HG03159 (cell line): ENCODE measurements at regions not wholly inside any gene's neighbourhood (a gene's known extent, or its start where the extent isn't known, plus 50 kb on each side); places are given as distances from the start of the nearest gene placed in this dataset.
A peak's percentile ranks its signal among the peaks of the same experiment; 100 is the strongest.

ENCODE experiments used
- ATAC-seq: cut with Tn5 transposase; IDR thresholded peaks from one replicate; pipeline ENCODE4 v1.9.1; 2021; ENCODE audit warnings: mild to moderate bottlenecking, moderate library complexity; ENCODE audit not compliant: unreplicated experiment

DNA sequence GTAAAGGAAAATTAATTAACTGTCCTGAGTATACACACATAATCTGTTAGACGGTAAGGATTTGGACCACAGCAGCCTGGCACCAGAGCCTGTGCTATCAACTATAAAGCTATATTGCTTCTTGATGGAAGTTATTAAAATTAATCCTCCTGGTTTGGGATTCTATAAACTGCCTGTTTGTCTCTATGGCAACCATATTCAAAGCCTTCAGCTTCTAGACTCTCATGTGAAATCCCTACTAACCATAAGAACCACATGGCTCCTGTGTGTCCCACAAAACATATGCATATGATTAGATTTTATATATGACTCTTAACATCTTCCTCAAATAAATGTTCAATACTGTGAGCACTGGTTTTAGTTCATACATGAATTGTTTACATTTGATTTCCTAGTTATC lies 380.8 kb downstream of the ANKRD50 start:
- ATAC-seq = no peak

DNA sequence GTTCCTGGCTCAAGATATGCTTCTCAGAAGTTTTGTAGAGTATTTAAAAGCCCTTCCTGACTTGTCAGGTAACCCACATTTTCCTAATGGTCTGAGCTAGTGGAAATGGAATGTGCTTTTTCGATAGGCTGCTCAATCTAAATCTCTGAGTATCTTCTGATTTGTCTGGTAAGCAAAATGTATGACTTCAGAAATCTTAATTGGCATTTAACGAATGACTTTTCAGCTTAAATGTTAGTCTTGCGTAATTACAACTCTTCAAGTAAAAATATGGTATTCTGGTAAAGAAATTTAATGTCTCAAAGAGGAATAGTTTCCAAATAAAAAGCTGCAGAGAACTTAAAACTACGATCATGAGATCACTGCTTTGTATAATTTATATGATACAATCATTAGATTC lies 379.1 kb downstream of the ANKRD50 start:
- no peak for ATAC-seq

DNA sequence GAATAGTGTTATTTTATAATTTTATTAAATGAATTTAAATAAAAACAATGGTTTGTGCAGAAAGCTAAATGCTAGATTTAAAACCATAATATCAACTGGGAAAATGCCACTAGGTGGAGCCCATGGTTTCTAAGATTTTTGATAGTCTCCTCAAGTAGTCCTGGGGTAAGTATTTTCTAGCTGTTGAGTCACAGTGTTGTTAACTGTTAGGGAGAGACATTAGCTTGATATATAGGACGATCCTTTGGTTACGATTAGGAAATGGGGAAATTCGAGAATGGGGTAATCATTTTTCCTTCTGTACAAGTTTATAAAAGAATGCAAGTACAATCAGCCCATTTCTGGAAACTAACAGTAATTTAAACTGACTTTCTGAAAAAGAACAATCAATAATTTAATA lies 378.4 kb downstream of the ANKRD50 start:
- peak; percentile 58 for ATAC-seq

DNA sequence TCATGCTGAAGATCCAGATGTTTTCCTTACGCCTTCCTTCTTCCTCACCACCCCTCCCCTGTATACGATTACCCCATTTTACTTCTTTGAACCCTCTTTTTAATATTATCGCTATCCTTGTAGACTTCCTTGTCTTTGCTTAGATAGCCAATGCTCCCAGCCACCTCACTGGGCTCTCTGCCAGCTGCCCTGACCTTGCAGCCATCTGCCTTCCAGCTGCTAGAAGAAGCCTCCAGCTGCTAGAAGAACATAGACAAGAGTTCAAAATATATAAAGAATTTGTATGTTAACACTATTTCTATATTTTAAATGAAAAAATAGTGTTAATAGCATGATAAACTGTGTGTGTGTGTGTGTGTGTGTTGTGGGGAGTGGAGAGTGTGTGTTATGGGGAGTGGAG lies 374.7 kb downstream of the ANKRD50 start:
- ATAC-seq = no peak

DNA sequence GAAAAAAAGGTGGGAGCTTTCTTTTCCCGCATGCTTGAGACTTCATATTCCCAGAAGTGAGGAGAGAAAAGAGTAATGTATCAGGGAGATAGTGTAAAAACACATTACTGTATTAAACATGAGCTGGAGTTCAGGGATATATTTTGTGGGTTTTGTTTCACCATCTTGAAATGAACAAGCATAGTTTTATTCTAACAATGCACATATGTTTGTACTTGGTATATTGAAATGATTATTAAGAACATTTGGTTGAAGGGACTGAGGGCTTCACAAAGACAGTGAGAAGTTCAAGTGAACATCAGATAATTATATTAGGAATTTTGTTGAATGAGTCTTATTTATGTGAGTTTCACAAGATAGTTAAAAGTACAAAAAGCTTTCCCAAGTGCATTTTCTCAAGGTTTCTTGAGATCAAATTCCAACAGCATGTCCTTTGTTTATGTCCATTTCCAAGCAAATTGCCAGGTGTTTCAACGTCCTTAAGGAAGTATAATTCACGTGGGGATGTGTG lies 368.8 kb downstream of the ANKRD50 start:
- ATAC-seq = no peak

DNA sequence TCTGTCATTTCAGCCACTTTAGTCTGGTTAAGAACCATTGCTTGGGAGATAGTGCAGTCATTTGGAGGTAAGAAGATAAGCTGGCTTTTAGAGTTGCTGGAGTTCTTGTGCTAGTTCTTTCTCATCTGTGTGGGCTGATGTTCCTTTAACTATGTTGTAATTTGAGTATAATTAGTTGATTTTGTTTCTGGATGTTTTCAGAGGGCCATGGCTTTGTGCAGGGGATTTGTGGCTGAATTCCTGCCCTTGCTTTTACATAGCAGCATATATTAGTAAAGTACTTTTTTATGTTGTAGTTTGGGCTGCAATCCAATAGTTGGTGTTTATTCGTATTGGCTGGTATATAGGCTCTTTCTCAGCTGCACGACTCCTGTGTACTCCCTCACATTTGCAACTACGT lies 339.6 kb downstream of the ANKRD50 start:
- no peak for ATAC-seq

DNA sequence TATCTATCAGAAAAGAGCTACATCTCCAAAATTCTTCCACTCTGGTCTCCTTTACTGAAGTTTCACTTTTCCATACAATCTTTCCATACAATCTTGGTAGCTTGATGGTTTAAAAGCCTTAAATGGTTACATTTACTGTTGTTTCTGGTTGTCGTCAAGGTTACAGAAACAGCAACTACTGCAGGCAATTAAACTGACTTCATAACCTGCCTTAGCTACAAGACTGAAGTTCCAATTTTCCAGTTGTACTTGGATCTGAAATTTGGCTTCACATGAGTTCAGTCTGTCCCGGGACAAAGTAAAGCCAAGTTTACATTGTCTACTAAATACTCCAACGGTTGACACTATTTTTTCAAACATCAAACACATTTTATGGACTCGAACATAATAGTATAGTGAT lies 326.4 kb downstream of the ANKRD50 start:
- ATAC-seq = no peak

DNA sequence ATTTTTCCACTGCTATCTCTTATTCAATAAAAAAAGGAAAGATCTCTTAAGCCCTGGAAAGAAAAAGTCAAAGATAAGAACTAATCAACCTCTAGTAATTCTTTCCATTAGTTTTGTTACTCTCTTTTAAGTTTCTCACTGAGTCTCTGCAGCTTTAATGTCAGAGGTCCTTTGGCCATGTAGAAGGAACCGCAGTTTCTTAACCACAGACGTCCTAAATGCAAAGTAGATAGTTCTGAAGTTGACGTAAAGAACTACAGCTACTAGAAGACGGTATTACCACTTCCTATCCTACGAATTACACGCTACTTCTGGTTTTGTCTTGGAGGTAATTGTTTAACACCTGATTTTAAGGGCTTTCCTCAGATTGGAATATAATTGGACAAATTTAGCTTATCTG lies 325.9 kb downstream of the ANKRD50 start:
- peak; percentile 70 for ATAC-seq

DNA sequence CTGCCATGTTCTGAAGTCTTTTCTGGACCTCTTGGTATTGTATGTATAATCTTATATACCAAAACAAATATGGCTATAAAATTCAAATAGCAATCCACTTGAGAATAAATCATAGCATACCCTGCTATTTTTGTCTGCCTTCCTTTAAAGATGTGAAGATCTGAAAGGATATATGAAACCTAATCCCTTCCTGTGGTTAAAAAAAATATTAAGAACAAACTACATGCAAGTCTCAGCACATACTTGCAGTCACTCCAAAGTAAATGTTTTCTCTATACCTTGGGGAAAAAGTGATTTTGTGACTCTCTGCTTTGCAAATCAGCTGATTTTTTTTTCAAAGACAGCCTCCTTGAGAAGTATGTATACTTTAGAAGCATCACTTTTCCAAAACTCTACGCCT lies 322.9 kb downstream of the ANKRD50 start:
- no peak for ATAC-seq

DNA sequence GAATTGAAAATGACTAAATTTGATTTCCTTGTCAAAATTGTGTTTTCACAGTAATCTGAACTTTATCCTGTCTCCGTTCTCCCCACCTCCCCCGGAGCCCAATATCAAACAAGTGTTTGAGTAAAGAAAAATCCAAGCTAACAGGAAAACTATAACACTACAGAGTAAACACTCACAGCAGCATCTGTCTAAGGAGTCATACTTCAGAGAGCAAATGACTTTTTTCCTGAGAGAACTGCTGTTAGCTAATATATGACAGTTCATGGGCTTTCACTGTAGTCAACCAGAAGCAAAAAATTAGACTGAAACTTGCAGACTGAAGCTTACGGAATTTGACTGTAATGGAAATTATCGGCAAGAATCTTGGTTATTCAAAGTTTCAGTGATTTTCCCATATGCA lies 321.7 kb downstream of the ANKRD50 start:
- no peak for ATAC-seq

DNA sequence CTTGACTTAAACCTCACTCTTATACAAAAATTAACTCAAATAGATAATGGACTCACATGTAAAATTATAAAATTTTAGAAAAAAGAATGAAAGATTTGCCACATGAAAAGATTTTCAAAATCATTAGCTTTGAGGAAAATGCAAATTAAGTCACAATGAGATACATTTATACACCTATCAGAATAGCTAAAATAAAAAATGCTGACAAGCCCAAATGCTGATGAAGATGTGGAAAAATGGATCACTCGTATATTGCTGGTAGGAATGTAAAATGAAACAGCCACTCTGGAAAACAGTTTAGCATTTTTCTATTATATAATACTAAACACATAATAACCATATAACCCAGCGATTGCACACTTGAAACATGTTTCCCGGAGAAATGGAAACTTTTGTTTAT lies 316.2 kb downstream of the ANKRD50 start:
- ATAC-seq = no peak

DNA sequence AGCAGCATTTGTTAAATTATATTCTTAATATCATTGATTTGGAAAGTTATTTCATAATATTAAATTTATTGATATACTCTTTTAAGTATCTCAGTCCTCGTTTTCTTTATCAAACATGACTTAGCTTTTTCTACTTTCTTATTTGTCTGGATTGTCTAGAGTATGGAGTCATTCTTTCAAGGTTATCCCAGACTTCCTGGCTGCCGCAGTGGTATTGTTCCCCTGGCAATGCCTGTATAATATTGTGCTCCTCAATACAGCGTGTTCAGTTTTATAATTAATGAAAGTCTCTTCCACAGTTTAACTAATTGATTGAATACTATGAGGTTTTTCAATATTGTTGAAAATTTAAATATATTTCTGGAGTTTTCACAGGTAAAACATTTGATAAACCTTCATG lies 310.9 kb downstream of the ANKRD50 start:
- no peak for ATAC-seq

DNA sequence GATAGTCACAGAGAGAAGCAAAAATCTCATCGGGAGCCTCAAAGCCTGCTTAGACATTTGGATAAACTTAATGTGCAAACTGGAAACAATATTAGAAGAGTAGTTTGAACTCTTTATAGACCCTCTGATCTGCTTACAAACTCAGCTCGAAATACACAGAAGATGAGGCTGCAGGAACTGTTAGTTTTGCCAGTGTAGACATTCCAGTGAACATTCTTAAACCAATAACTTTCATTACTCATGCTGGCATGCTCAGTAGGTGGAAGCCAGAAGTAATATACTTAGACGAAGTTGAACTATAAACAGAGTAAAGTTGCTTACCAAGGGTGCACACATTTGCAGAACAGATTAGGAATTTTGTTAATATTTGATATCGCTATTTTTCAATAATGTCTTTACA lies 303.5 kb downstream of the ANKRD50 start:
- ATAC-seq = no peak

DNA sequence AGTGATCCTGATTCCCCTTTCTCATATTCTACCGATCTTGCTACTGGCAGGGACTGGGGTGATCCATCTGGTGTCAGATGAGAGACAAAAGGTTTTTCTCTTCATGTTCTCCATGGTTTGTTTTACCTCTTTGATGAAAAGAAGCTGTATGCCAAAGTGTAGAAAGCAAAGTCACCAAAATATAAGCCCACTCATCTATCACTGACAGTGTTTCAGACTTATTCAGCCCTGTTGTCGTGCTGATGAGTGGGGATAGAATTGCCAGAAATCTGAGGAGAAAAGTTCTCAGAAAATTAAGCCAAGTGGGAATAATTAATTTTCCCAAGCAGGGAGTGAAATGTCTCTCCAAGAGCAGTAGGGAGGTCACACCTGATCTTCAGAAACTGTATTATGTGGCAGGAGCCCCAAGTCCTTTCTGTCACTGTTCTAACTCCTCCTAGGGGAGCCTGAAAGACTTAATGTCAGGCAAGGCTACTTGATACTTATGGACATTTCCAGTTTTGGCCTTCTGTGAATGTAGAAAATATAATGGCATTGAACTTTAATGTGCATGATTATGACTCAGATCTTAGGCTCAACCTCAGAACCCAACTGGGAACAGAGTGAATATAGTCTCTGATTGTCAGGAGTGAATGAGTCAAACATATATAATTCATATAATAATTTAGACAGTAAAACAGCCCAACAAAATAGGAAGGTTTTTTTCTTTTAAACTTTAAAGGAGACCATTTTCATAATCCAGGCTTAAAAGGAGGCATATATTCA lies 298.1 kb downstream of the ANKRD50 start:
- ATAC-seq = no peak

DNA sequence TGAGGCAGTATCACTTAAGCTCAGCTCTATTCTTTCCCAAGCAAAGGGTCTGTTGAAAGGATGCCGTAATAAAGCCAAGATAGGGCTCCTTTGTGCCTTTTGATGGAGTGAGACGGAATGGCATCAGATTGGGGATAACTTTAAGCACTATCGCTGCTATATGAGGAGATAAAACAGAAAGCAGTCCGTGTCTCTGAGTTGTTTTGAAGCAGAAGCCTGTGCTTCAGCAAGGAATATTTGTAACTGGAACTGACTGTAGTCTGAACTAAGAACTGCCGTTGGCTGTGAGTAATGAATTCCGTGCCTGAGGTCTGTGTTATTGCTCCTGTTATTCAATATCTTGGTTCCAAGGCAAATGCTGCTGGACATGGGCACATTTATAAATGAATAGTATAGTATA lies 297.4 kb downstream of the ANKRD50 start:
- ATAC-seq = no peak

DNA sequence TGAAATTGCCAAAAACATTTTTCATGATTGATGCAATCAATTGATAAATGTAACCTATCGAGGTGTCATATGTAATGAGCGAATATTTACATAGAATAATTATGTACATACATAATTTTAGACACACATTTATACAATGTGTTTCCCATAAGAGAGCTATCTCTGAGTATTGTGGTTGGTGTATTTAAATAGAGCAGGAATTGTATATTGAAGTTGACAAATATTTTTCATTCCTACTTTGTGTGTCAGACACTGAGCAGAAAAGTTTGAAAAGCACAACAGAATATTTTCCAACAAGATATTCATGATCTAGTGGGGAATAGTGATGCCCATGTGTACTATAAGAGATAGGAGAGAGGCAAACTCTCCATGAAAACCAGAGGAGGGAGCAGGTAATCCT lies 295.2 kb downstream of the ANKRD50 start:
- ATAC-seq = no peak

DNA sequence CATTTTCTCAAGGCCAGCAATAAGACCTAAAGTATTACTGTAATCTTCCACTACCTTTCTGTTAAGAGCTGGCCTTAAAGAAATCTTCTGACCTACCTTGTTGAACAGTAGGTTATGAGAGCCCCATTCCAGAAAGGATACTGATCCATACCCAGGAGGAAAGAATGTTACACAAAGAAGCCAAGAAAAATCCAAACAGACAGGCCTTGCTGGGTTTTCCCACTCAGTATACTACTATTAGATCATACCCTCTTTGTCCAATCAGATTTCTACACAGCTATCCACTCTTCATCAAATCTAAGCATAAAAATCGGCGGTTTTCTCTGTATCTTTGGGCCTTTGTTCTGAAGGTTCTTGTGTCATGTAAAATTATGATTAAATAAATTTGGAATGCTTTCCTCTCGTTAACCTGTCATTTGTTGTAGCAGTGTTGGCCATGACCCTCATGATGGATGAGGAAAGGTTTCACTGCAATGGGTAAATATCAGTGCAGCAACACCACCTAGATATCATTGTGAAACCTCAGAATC lies 292.3 kb downstream of the ANKRD50 start:
- no peak for ATAC-seq

DNA sequence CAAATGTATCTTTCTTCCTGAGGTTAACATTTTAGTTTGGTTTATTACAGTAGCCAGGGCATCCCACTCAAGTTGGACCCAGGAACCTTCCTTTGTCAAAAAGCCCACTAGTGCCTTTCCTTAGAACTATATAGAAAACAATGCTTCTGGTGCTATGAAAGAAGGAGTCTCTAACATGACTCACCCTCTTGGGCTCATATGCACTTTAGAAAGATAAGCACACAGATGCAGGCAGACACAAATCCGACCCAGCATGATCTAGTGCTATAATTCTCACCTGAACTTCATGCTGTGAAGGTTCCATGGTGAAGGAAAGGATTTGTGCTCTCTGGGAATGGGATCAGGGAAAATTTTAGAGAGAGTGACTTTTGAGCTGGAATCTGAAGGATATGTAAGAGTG lies 289.4 kb downstream of the ANKRD50 start:
- ATAC-seq = no peak

DNA sequence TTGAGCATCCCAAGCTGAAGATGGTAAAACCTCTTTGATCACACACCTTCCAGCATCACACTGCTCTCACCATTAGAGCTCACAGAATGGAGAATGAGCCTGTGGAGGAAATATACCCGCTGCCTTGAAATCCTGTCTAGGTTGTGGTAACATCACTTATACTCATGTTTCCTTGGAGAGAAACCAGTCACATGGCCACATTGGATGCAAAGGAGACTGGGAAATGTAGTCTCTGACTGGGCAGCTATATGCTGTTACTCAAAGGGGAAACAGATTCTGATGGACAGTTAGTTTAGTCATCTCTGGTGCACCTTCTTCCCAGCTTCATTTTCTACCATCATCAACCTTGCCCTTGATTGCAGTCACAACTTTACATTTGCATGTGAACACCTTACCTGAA lies 286.3 kb downstream of the ANKRD50 start:
- ATAC-seq = no peak

DNA sequence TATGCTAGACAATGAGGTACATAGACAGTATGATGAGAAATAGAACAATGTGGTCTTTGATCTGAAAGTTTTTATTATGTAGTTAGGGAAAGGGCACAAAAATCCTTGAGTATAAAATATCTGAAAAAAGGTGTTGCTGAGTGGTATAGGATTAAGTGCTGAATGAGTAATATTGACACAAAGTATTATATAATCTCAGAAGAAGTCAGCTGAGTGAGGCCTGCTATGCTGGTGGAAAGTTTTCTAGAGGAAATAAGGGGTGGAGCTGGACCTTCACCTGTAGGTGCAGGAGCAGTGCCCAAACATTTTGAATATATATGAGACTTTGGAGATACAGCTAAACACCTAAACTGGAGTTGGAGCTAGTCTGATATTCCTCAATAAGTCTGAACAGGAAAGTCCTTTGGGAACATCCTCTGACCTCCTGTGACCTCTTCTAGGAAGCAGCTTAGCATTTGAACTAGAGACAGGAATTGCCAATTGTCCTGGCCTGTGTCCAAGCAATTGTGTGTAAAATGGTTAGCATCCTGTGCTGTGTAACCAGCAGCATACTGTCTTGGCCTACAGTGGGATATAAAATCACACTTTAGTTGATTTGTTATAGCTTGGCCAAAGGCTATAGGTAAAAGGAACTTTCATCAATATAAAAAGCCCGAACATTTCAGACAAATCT lies 285.3 kb downstream of the ANKRD50 start:
- ATAC-seq = no peak

DNA sequence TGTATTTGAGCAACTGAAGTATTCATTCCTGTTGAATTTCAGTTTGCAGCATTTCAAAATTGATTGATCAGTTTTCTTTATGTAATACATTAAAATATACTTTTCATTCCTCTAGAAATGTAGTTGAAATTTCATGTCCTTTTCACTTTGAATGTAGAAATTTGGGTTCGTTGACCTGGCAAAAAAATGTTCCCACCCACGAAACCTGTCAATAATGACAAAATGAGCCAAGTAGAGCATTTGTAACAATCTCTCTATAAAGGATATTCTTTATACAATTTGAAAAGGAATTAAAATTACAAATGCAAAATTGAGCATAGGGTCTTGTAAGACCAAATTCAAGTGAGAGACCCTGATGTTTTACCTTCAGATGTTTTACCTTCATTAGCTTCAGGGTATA lies 283.9 kb downstream of the ANKRD50 start:
- ATAC-seq = no peak

DNA sequence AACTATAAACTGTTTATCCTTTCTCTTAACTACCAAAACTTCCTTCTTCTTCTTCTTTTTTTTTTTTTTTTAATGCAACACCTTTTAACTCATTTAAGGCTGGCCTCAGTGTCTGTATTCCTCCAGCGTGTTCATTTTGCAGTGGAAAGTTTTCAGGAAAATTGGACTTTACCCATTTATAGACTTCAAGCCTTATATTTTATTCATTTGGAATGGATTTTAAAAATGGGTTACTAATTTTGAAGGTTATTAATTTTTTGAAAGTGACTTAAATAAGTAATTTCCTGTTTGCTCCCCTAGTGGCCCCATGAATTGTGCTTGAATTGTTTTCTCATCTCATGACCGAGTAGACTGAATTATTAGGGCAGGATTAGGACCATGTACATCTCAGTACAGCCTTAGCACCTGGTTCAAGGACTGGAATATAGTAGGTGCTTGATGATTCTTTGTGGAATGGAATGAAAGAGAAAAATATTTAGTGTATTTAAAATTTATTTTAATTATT lies 282.7 kb downstream of the ANKRD50 start:
- no peak for ATAC-seq
